LNCAP (cell line): ENCODE measurements at regions not wholly inside any gene's neighbourhood (a gene's known extent, or its start where the extent isn't known, plus 50 kb on each side); places are given as distances from the start of the nearest gene placed in this dataset.

Experiments
- TF ChIP-seq, protein P1 (sequence below): fragments of 450-650 bp; IDR thresholded peaks from 2 replicates; pipeline ENCODE4 v1.5.1; 2017; ENCODE audit warnings: mild to moderate bottlenecking

DNA sequence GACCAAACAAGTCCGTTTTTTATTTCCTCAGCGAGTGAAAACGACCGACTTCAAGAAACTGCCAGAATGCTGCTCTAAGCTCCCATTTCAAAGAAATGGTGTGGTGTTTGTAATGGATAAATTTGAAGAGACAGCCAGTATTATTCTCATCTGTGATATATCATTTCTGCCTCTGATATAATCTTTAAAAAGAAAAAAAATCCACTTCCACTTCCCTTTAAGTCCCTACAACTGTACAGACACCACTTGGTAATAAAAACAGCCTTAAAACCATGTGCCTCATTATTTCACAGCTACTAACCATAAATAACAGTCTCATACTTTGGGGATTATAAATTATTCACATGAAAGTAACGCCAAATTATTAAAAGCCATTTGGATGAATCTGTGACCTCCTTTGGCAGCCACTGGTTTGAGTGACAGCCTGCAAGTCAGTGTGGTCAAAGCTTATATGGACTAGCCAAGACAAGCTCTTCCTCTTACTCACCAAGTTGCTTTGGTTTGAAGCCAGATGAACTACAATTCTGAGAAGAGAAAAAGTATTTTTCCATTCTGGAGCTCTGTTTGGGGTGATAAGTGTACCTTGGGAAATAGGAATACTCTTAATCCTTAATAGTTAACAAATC, 168.0 kb downstream of the SHOX2 start:
- TF ChIP-seq, protein P1, sequence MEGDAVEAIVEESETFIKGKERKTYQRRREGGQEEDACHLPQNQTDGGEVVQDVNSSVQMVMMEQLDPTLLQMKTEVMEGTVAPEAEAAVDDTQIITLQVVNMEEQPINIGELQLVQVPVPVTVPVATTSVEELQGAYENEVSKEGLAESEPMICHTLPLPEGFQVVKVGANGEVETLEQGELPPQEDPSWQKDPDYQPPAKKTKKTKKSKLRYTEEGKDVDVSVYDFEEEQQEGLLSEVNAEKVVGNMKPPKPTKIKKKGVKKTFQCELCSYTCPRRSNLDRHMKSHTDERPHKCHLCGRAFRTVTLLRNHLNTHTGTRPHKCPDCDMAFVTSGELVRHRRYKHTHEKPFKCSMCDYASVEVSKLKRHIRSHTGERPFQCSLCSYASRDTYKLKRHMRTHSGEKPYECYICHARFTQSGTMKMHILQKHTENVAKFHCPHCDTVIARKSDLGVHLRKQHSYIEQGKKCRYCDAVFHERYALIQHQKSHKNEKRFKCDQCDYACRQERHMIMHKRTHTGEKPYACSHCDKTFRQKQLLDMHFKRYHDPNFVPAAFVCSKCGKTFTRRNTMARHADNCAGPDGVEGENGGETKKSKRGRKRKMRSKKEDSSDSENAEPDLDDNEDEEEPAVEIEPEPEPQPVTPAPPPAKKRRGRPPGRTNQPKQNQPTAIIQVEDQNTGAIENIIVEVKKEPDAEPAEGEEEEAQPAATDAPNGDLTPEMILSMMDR: no peak

DNA sequence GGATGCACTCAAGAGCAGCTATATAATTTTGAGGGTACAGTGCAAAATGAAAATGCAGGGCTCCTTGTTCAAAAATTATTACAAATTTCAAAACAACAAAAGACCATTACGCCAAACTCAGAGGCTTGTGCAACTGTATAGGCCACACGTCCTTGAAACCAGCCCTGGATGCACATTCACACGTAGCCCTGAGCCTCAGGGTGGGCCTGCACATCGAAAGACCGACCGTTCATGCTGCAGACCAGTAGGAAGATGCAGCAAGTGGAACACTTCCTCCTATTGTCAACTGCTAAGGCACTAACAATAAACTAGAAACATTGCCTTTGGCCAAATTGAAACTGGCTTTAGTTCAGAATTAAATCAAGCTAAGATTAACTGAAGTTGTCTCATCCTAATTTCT, 174.7 kb downstream of the SHOX2 start:
- TF ChIP-seq, protein P1: no peak

DNA sequence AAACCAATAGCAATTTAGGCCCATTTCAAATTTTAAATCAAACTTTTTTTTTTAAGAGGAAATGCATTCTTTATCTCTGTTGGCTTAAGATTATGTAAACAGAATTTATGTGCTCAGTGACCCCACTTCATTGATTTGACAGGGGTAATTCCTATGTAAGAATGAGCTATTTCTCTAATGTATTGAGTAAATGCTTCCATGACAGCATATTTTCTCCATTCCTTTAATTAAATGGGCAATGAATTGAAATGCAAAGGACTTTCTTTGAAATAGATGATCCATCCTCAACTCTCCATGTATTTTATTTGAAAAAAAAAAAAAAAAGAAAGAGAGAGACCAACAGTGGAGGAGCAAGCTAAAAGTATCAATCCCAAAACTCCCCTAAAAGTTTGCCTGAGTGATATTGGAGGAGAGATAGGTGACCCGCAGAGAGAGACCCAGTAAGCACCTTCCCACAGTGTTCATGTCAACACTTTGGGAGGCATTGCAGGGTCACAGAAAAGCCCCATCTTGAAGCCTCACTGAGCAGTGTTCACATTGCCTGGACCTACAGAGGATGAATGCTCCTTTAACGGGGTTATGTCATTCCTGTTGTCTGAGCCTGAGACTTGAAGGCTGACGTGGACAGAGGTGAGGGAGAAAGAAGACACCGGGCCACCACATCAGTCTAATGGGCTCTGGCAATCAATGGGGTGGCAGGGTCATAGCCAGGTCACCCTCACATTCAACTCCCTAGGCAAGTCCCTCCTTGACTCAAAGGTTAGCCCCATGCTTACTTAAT, 176.0 kb downstream of the SHOX2 start:
- TF ChIP-seq, protein P1: no peak

DNA sequence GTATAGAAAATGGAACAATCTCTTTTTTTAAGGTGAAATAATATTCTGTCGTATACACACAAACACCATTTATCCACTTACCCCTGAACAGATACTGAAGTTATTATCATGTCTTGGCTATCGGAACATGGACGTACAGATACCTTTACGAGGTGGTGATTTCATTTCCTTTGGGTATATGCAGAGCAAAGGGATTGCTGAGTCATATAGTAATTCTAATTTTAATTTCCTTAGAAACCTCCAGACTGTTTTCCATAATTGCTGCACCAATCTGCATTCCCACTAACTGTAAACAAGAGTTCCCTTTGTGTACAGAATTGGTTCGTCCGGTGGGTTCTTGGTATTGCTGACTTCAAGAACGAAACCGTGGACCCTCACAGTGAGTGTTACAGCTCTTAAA, 179.4 kb downstream of the SHOX2 start:
- TF ChIP-seq, protein P1: no peak

DNA sequence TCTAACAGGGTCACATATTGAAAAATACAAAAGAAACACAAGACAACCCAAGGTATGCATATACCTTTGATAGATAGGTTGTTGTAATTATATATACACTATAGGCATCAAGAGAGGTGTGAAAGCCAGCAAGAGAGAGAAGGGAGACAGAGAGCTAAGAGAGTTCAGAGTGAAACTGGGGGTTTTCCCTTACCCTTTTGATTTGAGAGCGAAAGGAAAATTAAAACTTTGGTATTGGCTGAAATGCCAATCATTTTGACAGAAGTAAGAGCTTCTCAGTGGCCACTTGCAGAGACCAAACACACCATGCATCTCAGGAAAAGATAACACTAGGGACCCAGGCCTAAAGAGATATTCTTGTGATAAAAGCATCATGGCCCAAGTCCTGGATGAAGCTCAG, 183.6 kb downstream of the SHOX2 start:
- TF ChIP-seq, protein P1: no peak

DNA sequence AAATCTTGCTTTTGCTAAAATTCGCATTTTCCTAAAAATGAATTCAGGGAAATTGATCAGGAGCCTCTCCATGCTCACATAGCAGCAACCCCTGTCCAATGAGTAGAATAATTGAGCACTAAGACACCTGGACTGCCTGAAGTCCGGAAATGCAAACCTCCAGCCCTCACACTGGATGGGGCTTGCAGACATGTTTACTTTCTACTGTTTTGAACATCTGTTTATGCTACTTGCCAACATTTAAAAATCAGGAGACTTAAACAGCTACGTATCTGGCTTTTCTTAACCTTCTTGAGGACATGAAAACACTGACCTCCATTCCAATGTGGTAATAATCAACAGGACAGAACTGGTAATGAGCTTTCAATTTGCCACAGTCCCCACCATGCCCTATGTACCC, 184.4 kb downstream of the SHOX2 start:
- TF ChIP-seq, protein P1: no peak

DNA sequence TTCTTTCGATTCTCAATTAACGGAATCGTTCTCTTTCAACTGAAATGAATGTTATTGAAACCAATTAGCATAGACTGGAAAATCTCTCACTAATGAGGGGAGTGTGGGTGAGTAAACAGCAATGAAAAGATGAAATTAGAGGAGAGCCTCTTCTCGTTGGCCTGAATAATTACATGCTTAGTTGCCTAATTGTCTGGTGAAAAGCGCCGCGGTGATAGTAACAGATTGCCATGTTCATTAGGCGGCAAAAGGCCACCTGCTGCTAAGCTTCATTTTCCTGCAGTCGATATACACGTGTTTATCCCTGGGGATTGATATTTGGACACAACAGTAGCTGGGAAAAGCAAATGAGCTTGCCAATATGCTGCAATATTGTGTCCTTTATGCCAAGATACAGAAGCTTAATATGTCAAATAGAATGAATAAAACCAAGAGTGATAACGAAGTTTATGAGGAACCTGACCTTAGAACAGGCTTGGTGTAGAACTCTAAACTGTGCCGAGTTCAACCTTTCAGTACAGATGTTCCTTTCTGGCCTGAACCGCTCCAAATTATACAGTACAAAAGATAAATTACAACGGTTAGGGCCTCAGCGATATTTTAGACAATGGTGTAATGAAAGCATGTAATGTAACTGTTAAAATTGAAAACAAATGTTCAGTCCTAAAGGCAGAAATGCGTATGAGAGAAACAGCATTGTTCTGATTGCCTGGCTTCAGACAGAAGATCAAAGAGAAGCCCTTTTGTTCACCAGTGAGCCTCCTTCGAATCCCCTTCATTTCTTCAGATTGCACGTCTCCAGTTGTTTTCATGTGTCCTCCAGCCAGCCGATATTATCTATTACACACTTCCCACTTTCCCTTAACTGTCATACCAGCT, 185.2 kb downstream of the SHOX2 start:
- TF ChIP-seq, protein P1: no peak
